CD4-positive, CD25-positive, alpha-beta regulatory T cell (primary cell): ENCODE measurements at regions not wholly inside any gene's neighbourhood (a gene's known extent, or its start where the extent isn't known, plus 50 kb on each side); places are given as distances from the start of the nearest gene placed in this dataset.

Experiments
- ATAC-seq, 2 donors: fragments of 150-1000 bp; cut with Tn5 transposase; one replicate each; pipeline ENCODE4 v1.10.0; 2021; ENCODE audit warnings: low read depth in 2 of 2, moderate number of reproducible peaks in 2 of 2, moderate library complexity in 1 of 2
- DNase-seq, 3 donors: peaks; one replicate each; pipeline versions ENCODE4 v3.0.0 to v3.0.0-alpha.2; 2012 to 2022; ENCODE audit warnings: mixed read lengths in 1 of 3
- H3K27ac ChIP-seq: one replicate; pipeline ENCODE4 v1.7.0; 2013; ENCODE audit warnings: mild to moderate bottlenecking, low read length; ENCODE audit not compliant: insufficient read depth, poor library complexity, severe bottlenecking
- H3K27me3 ChIP-seq: one replicate; pipeline ENCODE4 v1.7.0; 2013; ENCODE audit warnings: low read length; ENCODE audit not compliant: control insufficient read depth, insufficient read depth
- H3K36me3 ChIP-seq: one replicate; pipeline ENCODE4 v1.7.0; 2013; ENCODE audit warnings: mild to moderate bottlenecking, low read length, moderate library complexity; ENCODE audit not compliant: control insufficient read depth, insufficient read depth
- H3K4me1 ChIP-seq: 2 replicates; pipeline ENCODE4 v1.7.0; 2013; ENCODE audit warnings: mild to moderate bottlenecking, low read length; ENCODE audit not compliant: insufficient read depth, control insufficient read depth, poor library complexity, severe bottlenecking
- H3K4me3 ChIP-seq: one replicate; pipeline ENCODE4 v1.7.0; 2013; ENCODE audit warnings: low read depth, mild to moderate bottlenecking, low read length, moderate library complexity
- H3K9me3 ChIP-seq, 2 experiments: 1 replicate in 1 of 2; 2 replicates in 1 of 2; pipeline ENCODE4 v1.7.0; 2013; ENCODE audit warnings: low read length in 2 of 2, mild to moderate bottlenecking in 1 of 2, moderate library complexity in 1 of 2; ENCODE audit not compliant: control insufficient read depth in 2 of 2
- H3K27ac Mint-ChIP-seq, 3 donors: one replicate each; pipeline ENCODE4 v1.8.0; 2020 to 2022; ENCODE audit warnings: mild to moderate bottlenecking in 3 of 3, mixed read lengths in 3 of 3, moderate library complexity in 2 of 3
- H3K27me3 Mint-ChIP-seq: one replicate; pipeline ENCODE4 v1.8.0; 2022; ENCODE audit warnings: mild to moderate bottlenecking, mixed read lengths
- H3K36me3 Mint-ChIP-seq: one replicate; pipeline ENCODE4 v1.8.0; 2020; ENCODE audit warnings: mixed read lengths
- H3K4me1 Mint-ChIP-seq, 4 donors: one replicate each; pipeline ENCODE4 v1.8.0; 2020 to 2022; ENCODE audit warnings: mixed read lengths in 4 of 4, mild to moderate bottlenecking in 1 of 4
- H3K4me3 Mint-ChIP-seq, 4 donors: one replicate each; pipeline ENCODE4 v1.8.0; 2020 to 2022; ENCODE audit warnings: mild to moderate bottlenecking in 4 of 4, mixed read lengths in 4 of 4, moderate library complexity in 3 of 4
- H3K9me3 Mint-ChIP-seq, 7 donors: one replicate each; pipeline ENCODE4 v1.8.0; 2020 to 2022; ENCODE audit warnings: mixed read lengths in 7 of 7, mild to moderate bottlenecking in 3 of 7, moderate library complexity in 2 of 7

GRCh38 chr1:96338622-96339021 is 383.0 kb upstream of the PTBP2 start:
- Mint-ChIP-seq H3K4me3 (no peak overlapping the region), H3K36me3 (no peaks in the 10 kb centered on the region), H3K4me1 (no peaks in the 10 kb centered on the region), H3K27me3 (no peaks in the 10 kb centered on the region), H3K9me3 (peaks cover 0 to 6% (median 0%) of the 10 kb centered on the region in 7 donors), H3K27ac (no peak overlapping the region)
- H3K4me1 ChIP-seq, result no peaks in the 10 kb centered on the region
- ATAC-seq (no peak), DNase-seq (no peak)
- no peak overlapping the region for H3K27ac ChIP-seq
- no peaks in the 10 kb centered on the region for H3K9me3 ChIP-seq
- H3K27me3 ChIP-seq, result no peaks in the 10 kb centered on the region
- H3K4me3 ChIP-seq, result no peak overlapping the region
- no peaks in the 10 kb centered on the region for H3K36me3 ChIP-seq

GRCh38 chr1:96340686-96341085 is 380.9 kb upstream of the PTBP2 start:
- Histone ChIP-seq H3K4me1 (no peaks in the 10 kb centered on the region), H3K4me3 (no peak overlapping the region), H3K27me3 (no peaks in the 10 kb centered on the region), H3K36me3 (no peaks in the 10 kb centered on the region), H3K9me3 (no peaks in the 10 kb centered on the region), H3K27ac (no peak overlapping the region)
- peaks cover 0 to 6% (median 5%) of the 10 kb centered on the region in 7 donors for H3K9me3 Mint-ChIP-seq
- H3K27ac Mint-ChIP-seq, result peak overlapping the region in 1 of 3 donors; percentile 69
- H3K4me3 Mint-ChIP-seq, result no peak overlapping the region
- ATAC-seq, result no peak
- no peaks in the 10 kb centered on the region for H3K36me3 Mint-ChIP-seq
- H3K27me3 Mint-ChIP-seq, result no peaks in the 10 kb centered on the region
- DNase-seq, result no peak
- no peaks in the 10 kb centered on the region for H3K4me1 Mint-ChIP-seq

- no peak overlapping the region for H3K27ac Mint-ChIP-seq
- Histone ChIP-seq H3K27me3 (no peaks in the 10 kb centered on the region), H3K36me3 (no peaks in the 10 kb centered on the region), H3K9me3 (no peaks in the 10 kb centered on the region), H3K4me3 (no peak overlapping the region), H3K27ac (no peak overlapping the region), H3K4me1 (no peaks in the 10 kb centered on the region)
- DNase-seq (no peak), ATAC-seq (no peak)
- H3K4me3 Mint-ChIP-seq, result no peak overlapping the region
- H3K9me3 Mint-ChIP-seq, result peaks cover 0 to 6% (median 3%) of the 10 kb centered on the region in 7 donors
- no peaks in the 10 kb centered on the region for H3K27me3 Mint-ChIP-seq
- H3K36me3 Mint-ChIP-seq, result no peaks in the 10 kb centered on the region
- no peaks in the 10 kb centered on the region for H3K4me1 Mint-ChIP-seq
These were observed 374.9 kb upstream of the PTBP2 start for GRCh38 chr1:96346719-96347118.

GRCh38 chr1:96349896-96350295 is 371.7 kb upstream of the PTBP2 start:
- H3K9me3 Mint-ChIP-seq, result peaks cover 0 to 5% (median 1%) of the 10 kb centered on the region in 7 donors
- no peak overlapping the region for H3K27ac Mint-ChIP-seq
- ATAC-seq (no peak), DNase-seq (no peak)
- no peak overlapping the region for H3K27ac ChIP-seq
- H3K36me3 ChIP-seq, result no peaks in the 10 kb centered on the region
- no peaks in the 10 kb centered on the region for H3K4me1 ChIP-seq
- no peak overlapping the region for H3K4me3 Mint-ChIP-seq
- no peak overlapping the region for H3K4me3 ChIP-seq
- no peaks in the 10 kb centered on the region for H3K27me3 Mint-ChIP-seq
- H3K27me3 ChIP-seq, result no peaks in the 10 kb centered on the region
- H3K36me3 Mint-ChIP-seq, result no peaks in the 10 kb centered on the region
- H3K4me1 Mint-ChIP-seq, result no peaks in the 10 kb centered on the region
- H3K9me3 ChIP-seq, result no peaks in the 10 kb centered on the region

GRCh38 chr1:96352733-96353132 is 368.9 kb upstream of the PTBP2 start:
- Mint-ChIP-seq H3K36me3 (no peaks in the 10 kb centered on the region), H3K4me1 (no peaks in the 10 kb centered on the region), H3K27ac (no peak overlapping the region), H3K27me3 (no peaks in the 10 kb centered on the region), H3K9me3 (peaks cover 0 to 5% (median 1%) of the 10 kb centered on the region in 7 donors), H3K4me3 (no peak overlapping the region)
- no peaks in the 10 kb centered on the region for H3K27me3 ChIP-seq
- ATAC-seq, result no peak
- H3K27ac ChIP-seq, result no peak overlapping the region
- no peak overlapping the region for H3K4me3 ChIP-seq
- no peak for DNase-seq
- no peaks in the 10 kb centered on the region for H3K9me3 ChIP-seq
- H3K36me3 ChIP-seq, result no peaks in the 10 kb centered on the region
- no peaks in the 10 kb centered on the region for H3K4me1 ChIP-seq

GRCh38 chr1:96355521-96355920 is 366.1 kb upstream of the PTBP2 start:
- Mint-ChIP-seq H3K36me3 (no peaks in the 10 kb centered on the region), H3K4me1 (no peaks in the 10 kb centered on the region), H3K9me3 (peaks cover 0 to 5% (median 1%) of the 10 kb centered on the region in 7 donors), H3K4me3 (no peak overlapping the region), H3K27ac (no peak overlapping the region), H3K27me3 (no peaks in the 10 kb centered on the region)
- Histone ChIP-seq H3K4me3 (no peak overlapping the region), H3K36me3 (no peaks in the 10 kb centered on the region), H3K9me3 (no peaks in the 10 kb centered on the region), H3K27me3 (no peaks in the 10 kb centered on the region), H3K4me1 (no peaks in the 10 kb centered on the region), H3K27ac (no peak overlapping the region)
- ATAC-seq, result no peak
- no peak for DNase-seq

GRCh38 chr1:96355961-96356360 is 365.6 kb upstream of the PTBP2 start:
- no peaks in the 10 kb centered on the region for H3K27me3 ChIP-seq
- DNase-seq (no peak), ATAC-seq (no peak)
- no peaks in the 10 kb centered on the region for H3K9me3 ChIP-seq
- no peak overlapping the region for H3K4me3 Mint-ChIP-seq
- H3K27ac Mint-ChIP-seq, result no peak overlapping the region
- H3K9me3 Mint-ChIP-seq, result peaks cover 0 to 5% (median 1%) of the 10 kb centered on the region in 7 donors
- H3K36me3 ChIP-seq, result no peaks in the 10 kb centered on the region
- H3K27ac ChIP-seq, result no peak overlapping the region
- H3K4me1 ChIP-seq, result no peaks in the 10 kb centered on the region
- H3K4me3 ChIP-seq, result no peak overlapping the region
- no peaks in the 10 kb centered on the region for H3K4me1 Mint-ChIP-seq
- H3K27me3 Mint-ChIP-seq, result no peaks in the 10 kb centered on the region
- H3K36me3 Mint-ChIP-seq, result no peaks in the 10 kb centered on the region

- Mint-ChIP-seq H3K27me3 (no peaks in the 10 kb centered on the region), H3K4me1 (no peaks in the 10 kb centered on the region), H3K27ac (no peak overlapping the region), H3K9me3 (peaks cover 0 to 5% (median 1%) of the 10 kb centered on the region in 7 donors), H3K4me3 (no peak overlapping the region), H3K36me3 (no peaks in the 10 kb centered on the region)
- no peaks in the 10 kb centered on the region for H3K36me3 ChIP-seq
- no peaks in the 10 kb centered on the region for H3K9me3 ChIP-seq
- DNase-seq (no peak), ATAC-seq (no peak)
- H3K4me1 ChIP-seq, result no peaks in the 10 kb centered on the region
- H3K27me3 ChIP-seq, result no peaks in the 10 kb centered on the region
- no peak overlapping the region for H3K27ac ChIP-seq
- no peak overlapping the region for H3K4me3 ChIP-seq
These were observed 364.3 kb upstream of the PTBP2 start for GRCh38 chr1:96357141-96357765.
